ENCODE measurements at regions not wholly inside any gene's neighbourhood (a gene's known extent, or its start where the extent isn't known, plus 50 kb on each side); places are given as distances from the start of the nearest gene placed in this dataset.
A peak's percentile ranks its signal among the peaks of the same experiment; 100 is the strongest.
"Not testable (repeated sequence)": the region's sequence is repeated elsewhere in the genome, so short reads cannot be mapped to it uniquely, and the experiment has no call there.

GRCh38 chr6:19697744-19698290 is 139.4 kb upstream of the ID4 start:
- DNase-seq, result no peak

- DNase-seq, result no peak
Observed at GRCh38 chr6:19699932-19700331, 137.2 kb upstream of the ID4 start.

- DNase-seq, result no peak
Observed at GRCh38 chr6:19705606-19706005, 131.6 kb upstream of the ID4 start.

GRCh38 chr6:19712012-19712688 is 125.0 kb upstream of the ID4 start:
- no peak for DNase-seq

- DNase-seq, result no peak
Observed at GRCh38 chr6:19712998-19713397, 124.2 kb upstream of the ID4 start.

GRCh38 chr6:19713411-19713810 is 123.8 kb upstream of the ID4 start:
- no peak for DNase-seq

GRCh38 chr6:19713984-19714383 is 123.2 kb upstream of the ID4 start:
- DNase-seq, result no peak

- DNase-seq, result no peak
Observed at GRCh38 chr6:19714434-19715166, 122.6 kb upstream of the ID4 start.

GRCh38 chr6:19715167-19715551 is 122.0 kb upstream of the ID4 start:
- DNase-seq, result no peak

- no peak for DNase-seq
Observed at GRCh38 chr6:19719691-19720128, 117.5 kb upstream of the ID4 start.

GRCh38 chr6:19721766-19722377 is 115.3 kb upstream of the ID4 start:
- no peak for DNase-seq

GRCh38 chr6:19722999-19723398 is 114.2 kb upstream of the ID4 start:
- no peak for DNase-seq

GRCh38 chr6:19723545-19723944 is 113.6 kb upstream of the ID4 start:
- DNase-seq, result no peak

GRCh38 chr6:19725436-19725835 is 111.7 kb upstream of the ID4 start:
- DNase-seq, result not testable (repeated sequence)

GRCh38 chr6:19731282-19731681 is 105.9 kb upstream of the ID4 start:
- DNase-seq, result no peak

GRCh38 chr6:19734061-19734460 is 103.1 kb upstream of the ID4 start:
- no peak for DNase-seq

- no peak for DNase-seq
Observed at GRCh38 chr6:19734519-19734918, 102.7 kb upstream of the ID4 start.

GRCh38 chr6:19736066-19736465 is 101.1 kb upstream of the ID4 start:
- DNase-seq, result no peak

GRCh38 chr6:19738010-19738409 is 99.2 kb upstream of the ID4 start:
- no peak for DNase-seq

GRCh38 chr6:19749722-19750121 is 87.4 kb upstream of the ID4 start:
- DNase-seq, result no peak

GRCh38 chr6:19752746-19753145 is 84.4 kb upstream of the ID4 start:
- no peak for DNase-seq

- peak; percentile 19 for DNase-seq
Observed at GRCh38 chr6:19753826-19754225, 83.3 kb upstream of the ID4 start.

GRCh38 chr6:19754686-19755085 is 82.5 kb upstream of the ID4 start:
- DNase-seq, result no peak
